Neural progenitor cell (in vitro differentiated cells): ENCODE measurements at regions not wholly inside any gene's neighbourhood (a gene's known extent, or its start where the extent isn't known, plus 50 kb on each side); places are given as distances from the start of the nearest gene placed in this dataset.

Experiments
- CTCF ChIP-seq: fragments of 200-600 bp; sonication (generic); IDR thresholded peaks from 2 replicates; pipeline ENCODE4 v1.5.1; 2017; ENCODE audit warnings: antibody characterized with exemption, mild to moderate bottlenecking
- EZH2 ChIP-seq: fragments of 200-600 bp; sonication (generic); IDR thresholded peaks from 2 replicates; pipeline ENCODE4 v1.6.1; 2017; ENCODE audit warnings: antibody characterized with exemption, mild to moderate bottlenecking, moderate library complexity
- EZH2phosphoT487 ChIP-seq: fragments of 200-600 bp; sonication (generic); IDR thresholded peaks from 2 replicates; pipeline ENCODE4 v1.6.1; 2017; ENCODE audit warnings: antibody characterized with exemption

DNA sequence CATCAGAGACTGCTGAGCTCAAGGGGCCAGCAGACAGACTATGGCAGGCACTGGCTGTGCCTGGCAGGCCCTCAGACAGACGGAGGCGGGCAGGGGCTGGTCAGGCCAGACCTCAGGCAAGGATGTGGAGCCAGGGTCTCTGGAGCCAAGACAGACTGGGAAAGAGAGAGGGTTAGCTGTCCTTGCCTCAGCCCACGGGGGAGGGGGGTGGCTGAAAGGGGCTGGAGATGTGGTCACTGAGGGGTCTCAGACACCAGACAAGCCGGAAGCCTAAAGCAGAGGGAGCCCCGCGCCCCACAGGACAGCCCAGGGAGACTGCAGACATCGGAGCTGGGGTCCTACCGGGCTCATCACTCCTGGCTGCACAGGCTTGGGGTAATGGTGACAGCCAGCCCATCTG is 141.2 kb upstream of the FOXD4L5 start:
- TF ChIP-seq CTCF (no peak), EZH2 (no peak), EZH2phosphoT487 (no peak)
